ENCODE measurements at regions not wholly inside any gene's neighbourhood (a gene's known extent, or its start where the extent isn't known, plus 50 kb on each side); places are given as distances from the start of the nearest gene placed in this dataset.
A peak's percentile ranks its signal among the peaks of the same experiment; 100 is the strongest.

- H3K36me3 ChIP-seq (ENCODE audit: insufficient read depth, low read length) = no peaks in the 10 kb centered on the region
- H3K4me2 ChIP-seq (ENCODE audit: low read length) = peak overlapping the region; percentile 36
- peak overlapping the region; percentile 22 for H3K4me3 ChIP-seq (ENCODE audit: low read length)
- H3K9ac ChIP-seq (ENCODE audit: low read depth, low read length) = no peak overlapping the region
- H3K4me1 ChIP-seq (ENCODE audit: control insufficient read depth, insufficient read depth, low read length) = no peaks in the 10 kb centered on the region
- no peaks in the 10 kb centered on the region for H3K9me3 ChIP-seq (replicated peaks; ENCODE audit: low read length)
- no peaks in the 10 kb centered on the region for H3K27me3 ChIP-seq (ENCODE audit: control insufficient read depth, insufficient read depth, low read length)
These were observed 583.4 kb downstream of the BCKDHB start for GRCh38 chr6:80689716-80690395.

- Histone ChIP-seq H3K4me2 (ENCODE audit: low read length) (no peak overlapping the region), H3K9ac (ENCODE audit: low read depth, low read length) (no peak overlapping the region), H3K9me3 (replicated peaks; ENCODE audit: low read length) (peaks cover 4% of the 10 kb centered on the region), H3K4me1 (ENCODE audit: control insufficient read depth, insufficient read depth, low read length) (no peaks in the 10 kb centered on the region), H3K27me3 (ENCODE audit: control insufficient read depth, insufficient read depth, low read length) (no peaks in the 10 kb centered on the region), H3K4me3 (ENCODE audit: low read length) (no peak overlapping the region), H3K36me3 (ENCODE audit: insufficient read depth, low read length) (no peaks in the 10 kb centered on the region)
These were observed 573.5 kb downstream of the BCKDHB start for GRCh38 chr6:80679992-80680391.

GRCh38 chr6:80676386-80676785 is 569.9 kb downstream of the BCKDHB start:
- no peaks in the 10 kb centered on the region for H3K27me3 ChIP-seq (ENCODE audit: control insufficient read depth, insufficient read depth, low read length)
- no peak overlapping the region for H3K9ac ChIP-seq (ENCODE audit: low read depth, low read length)
- H3K4me2 ChIP-seq (ENCODE audit: low read length) = no peak overlapping the region
- H3K36me3 ChIP-seq (ENCODE audit: insufficient read depth, low read length) = no peaks in the 10 kb centered on the region
- peaks cover 4% of the 10 kb centered on the region for H3K9me3 ChIP-seq (replicated peaks; ENCODE audit: low read length)
- no peaks in the 10 kb centered on the region for H3K4me1 ChIP-seq (ENCODE audit: control insufficient read depth, insufficient read depth, low read length)
- H3K4me3 ChIP-seq (ENCODE audit: low read length) = no peak overlapping the region

GRCh38 chr6:80674669-80675068 is 568.2 kb downstream of the BCKDHB start:
- Histone ChIP-seq H3K27me3 (ENCODE audit: control insufficient read depth, insufficient read depth, low read length) (no peaks in the 10 kb centered on the region), H3K4me2 (ENCODE audit: low read length) (no peak overlapping the region), H3K4me1 (ENCODE audit: control insufficient read depth, insufficient read depth, low read length) (no peaks in the 10 kb centered on the region), H3K9me3 (replicated peaks; ENCODE audit: low read length) (peaks cover 4% of the 10 kb centered on the region), H3K36me3 (ENCODE audit: insufficient read depth, low read length) (no peaks in the 10 kb centered on the region), H3K9ac (ENCODE audit: low read depth, low read length) (no peak overlapping the region), H3K4me3 (ENCODE audit: low read length) (no peak overlapping the region)

- H3K9me3 ChIP-seq (replicated peaks; ENCODE audit: low read length) = peaks cover 4% of the 10 kb centered on the region
- no peaks in the 10 kb centered on the region for H3K36me3 ChIP-seq (ENCODE audit: insufficient read depth, low read length)
- H3K27me3 ChIP-seq (ENCODE audit: control insufficient read depth, insufficient read depth, low read length) = no peaks in the 10 kb centered on the region
- H3K4me1 ChIP-seq (ENCODE audit: control insufficient read depth, insufficient read depth, low read length) = no peaks in the 10 kb centered on the region
- H3K4me2 ChIP-seq (ENCODE audit: low read length) = no peak overlapping the region
- no peak overlapping the region for H3K9ac ChIP-seq (ENCODE audit: low read depth, low read length)
- H3K4me3 ChIP-seq (ENCODE audit: low read length) = no peak overlapping the region
These were observed 566.9 kb downstream of the BCKDHB start for GRCh38 chr6:80673367-80673766.

- Histone ChIP-seq H3K9ac (ENCODE audit: low read depth, low read length) (no peak overlapping the region), H3K9me3 (replicated peaks; ENCODE audit: low read length) (no peaks in the 10 kb centered on the region), H3K4me3 (ENCODE audit: low read length) (no peak overlapping the region), H3K4me2 (ENCODE audit: low read length) (no peak overlapping the region), H3K27me3 (ENCODE audit: control insufficient read depth, insufficient read depth, low read length) (no peaks in the 10 kb centered on the region), H3K4me1 (ENCODE audit: control insufficient read depth, insufficient read depth, low read length) (no peaks in the 10 kb centered on the region), H3K36me3 (ENCODE audit: insufficient read depth, low read length) (no peaks in the 10 kb centered on the region)
These were observed 560.5 kb downstream of the BCKDHB start for GRCh38 chr6:80667006-80667405.

GRCh38 chr6:80658926-80659325 is 552.5 kb downstream of the BCKDHB start:
- Histone ChIP-seq H3K4me1 (ENCODE audit: control insufficient read depth, insufficient read depth, low read length) (no peaks in the 10 kb centered on the region), H3K9ac (ENCODE audit: low read depth, low read length) (no peak overlapping the region), H3K4me3 (ENCODE audit: low read length) (no peak overlapping the region), H3K4me2 (ENCODE audit: low read length) (no peak overlapping the region), H3K36me3 (ENCODE audit: insufficient read depth, low read length) (no peaks in the 10 kb centered on the region), H3K9me3 (replicated peaks; ENCODE audit: low read length) (no peaks in the 10 kb centered on the region), H3K27me3 (ENCODE audit: control insufficient read depth, insufficient read depth, low read length) (no peaks in the 10 kb centered on the region)

GRCh38 chr6:80647156-80647555 is 540.7 kb downstream of the BCKDHB start:
- H3K4me3 ChIP-seq (ENCODE audit: low read length) = no peak overlapping the region
- no peaks in the 10 kb centered on the region for H3K36me3 ChIP-seq (ENCODE audit: insufficient read depth, low read length)
- H3K9ac ChIP-seq (ENCODE audit: low read depth, low read length) = no peak overlapping the region

GRCh38 chr6:80643881-80644280 is 537.4 kb downstream of the BCKDHB start:
- Histone ChIP-seq H3K9ac (ENCODE audit: low read depth, low read length) (no peak overlapping the region), H3K4me2 (ENCODE audit: low read length) (no peak overlapping the region), H3K4me3 (ENCODE audit: low read length) (no peak overlapping the region), H3K36me3 (ENCODE audit: insufficient read depth, low read length) (no peaks in the 10 kb centered on the region), H3K9me3 (replicated peaks; ENCODE audit: low read length) (no peaks in the 10 kb centered on the region), H3K4me1 (ENCODE audit: control insufficient read depth, insufficient read depth, low read length) (peaks cover 14% of the 10 kb centered on the region), H3K27me3 (ENCODE audit: control insufficient read depth, insufficient read depth, low read length) (no peaks in the 10 kb centered on the region)

More at GRCh38 chr6:80647156-80647555, 540.7 kb downstream of the BCKDHB start:
- Histone ChIP-seq H3K27me3 (ENCODE audit: control insufficient read depth, insufficient read depth, low read length) (no peaks in the 10 kb centered on the region), H3K4me2 (ENCODE audit: low read length) (no peak overlapping the region), H3K9me3 (replicated peaks; ENCODE audit: low read length) (no peaks in the 10 kb centered on the region), H3K4me1 (ENCODE audit: control insufficient read depth, insufficient read depth, low read length) (peaks cover 5% of the 10 kb centered on the region)

GRCh38 chr6:80642452-80642851 is 536.0 kb downstream of the BCKDHB start:
- Histone ChIP-seq H3K27me3 (ENCODE audit: control insufficient read depth, insufficient read depth, low read length) (no peaks in the 10 kb centered on the region), H3K4me3 (ENCODE audit: low read length) (no peak overlapping the region), H3K36me3 (ENCODE audit: insufficient read depth, low read length) (no peaks in the 10 kb centered on the region), H3K9me3 (replicated peaks; ENCODE audit: low read length) (no peaks in the 10 kb centered on the region), H3K4me2 (ENCODE audit: low read length) (no peak overlapping the region), H3K9ac (ENCODE audit: low read depth, low read length) (no peak overlapping the region), H3K4me1 (ENCODE audit: control insufficient read depth, insufficient read depth, low read length) (peaks cover 23% of the 10 kb centered on the region)

- Histone ChIP-seq H3K4me2 (ENCODE audit: low read length) (no peak overlapping the region), H3K9ac (ENCODE audit: low read depth, low read length) (no peak overlapping the region), H3K27me3 (ENCODE audit: control insufficient read depth, insufficient read depth, low read length) (no peaks in the 10 kb centered on the region), H3K9me3 (replicated peaks; ENCODE audit: low read length) (no peaks in the 10 kb centered on the region), H3K36me3 (ENCODE audit: insufficient read depth, low read length) (no peaks in the 10 kb centered on the region), H3K4me1 (ENCODE audit: control insufficient read depth, insufficient read depth, low read length) (peaks cover 28% of the 10 kb centered on the region), H3K4me3 (ENCODE audit: low read length) (no peak overlapping the region)
These were observed 535.1 kb downstream of the BCKDHB start for GRCh38 chr6:80641591-80641990.

- Histone ChIP-seq H3K9ac (ENCODE audit: low read depth, low read length) (no peak overlapping the region), H3K4me2 (ENCODE audit: low read length) (no peak overlapping the region), H3K36me3 (ENCODE audit: insufficient read depth, low read length) (no peaks in the 10 kb centered on the region), H3K27me3 (ENCODE audit: control insufficient read depth, insufficient read depth, low read length) (no peaks in the 10 kb centered on the region), H3K9me3 (replicated peaks; ENCODE audit: low read length) (no peaks in the 10 kb centered on the region), H3K4me1 (ENCODE audit: control insufficient read depth, insufficient read depth, low read length) (peaks cover 28% of the 10 kb centered on the region), H3K4me3 (ENCODE audit: low read length) (no peak overlapping the region)
These were observed 533.7 kb downstream of the BCKDHB start for GRCh38 chr6:80640176-80640575.
